Prostate gland (tissue), 2 donors: ENCODE measurements at regions not wholly inside any gene's neighbourhood (a gene's known extent, or its start where the extent isn't known, plus 50 kb on each side); places are given as distances from the start of the nearest gene placed in this dataset.

ENCODE experiments used
- POLR2A ChIP-seq: fragments of 450-650 bp; IDR thresholded peaks from one replicate; pipeline ENCODE4 v1.6.1; 2016; ENCODE audit warnings: antibody characterized with exemption, mild to moderate bottlenecking
- TF ChIP-seq, protein P1 (sequence below), 4 experiments: fragments of 200-600 bp in 2 of 4; fragments of 450-650 bp in 2 of 4; sonication (generic) in 2 of 4; IDR thresholded peaks; 1 replicate in 3 of 4; 2 replicates in 1 of 4; pipeline ENCODE4 v1.5.1; 2016 to 2019; ENCODE audit warnings: antibody characterized with exemption in 4 of 4, mild to moderate bottlenecking in 2 of 4, moderate library complexity in 2 of 4

DNA sequence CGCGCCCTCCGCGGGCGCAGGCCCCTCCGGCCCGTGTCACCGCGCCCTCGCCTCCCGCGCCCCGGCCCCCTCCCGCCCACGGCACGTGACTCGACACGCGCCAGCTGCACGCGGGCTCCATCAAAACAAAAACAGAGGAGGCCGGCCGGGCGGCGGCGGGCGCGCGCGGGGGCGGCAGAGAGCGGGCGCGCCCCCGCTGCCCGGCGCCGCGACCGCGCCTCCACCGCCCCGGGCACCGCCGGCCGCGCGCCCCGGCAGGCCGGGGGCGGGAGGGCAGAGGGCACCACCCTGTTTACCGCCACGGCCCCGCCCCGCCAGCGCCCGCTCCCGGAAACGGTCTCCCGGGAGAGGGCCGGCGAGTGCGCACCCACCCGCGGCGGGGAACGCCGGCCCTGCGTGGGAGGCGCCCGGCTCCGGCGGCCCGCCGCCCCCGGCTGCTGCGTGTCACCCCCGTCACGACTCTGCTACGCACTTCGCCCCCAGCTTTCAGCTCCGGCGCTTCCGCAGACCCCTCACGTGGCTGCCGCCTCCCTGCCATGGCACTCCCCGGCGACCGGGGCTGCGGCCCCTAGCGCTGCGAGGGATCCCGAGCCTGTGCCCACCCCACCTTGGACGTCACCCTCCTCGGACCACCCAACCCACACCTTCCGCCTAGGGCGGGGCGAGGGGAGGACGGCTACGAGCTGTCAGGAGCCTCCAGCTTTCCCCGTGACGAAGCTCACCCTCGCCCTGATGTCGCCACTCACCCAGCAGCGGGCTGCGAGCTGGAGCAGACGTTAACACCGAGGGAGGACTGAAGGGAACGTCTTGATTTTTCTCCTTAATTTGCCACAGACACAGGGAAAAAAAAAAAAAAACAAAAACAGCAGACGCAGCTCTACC, 221.6 kb upstream of the MKLN1 start:
- TF ChIP-seq, protein P1, sequence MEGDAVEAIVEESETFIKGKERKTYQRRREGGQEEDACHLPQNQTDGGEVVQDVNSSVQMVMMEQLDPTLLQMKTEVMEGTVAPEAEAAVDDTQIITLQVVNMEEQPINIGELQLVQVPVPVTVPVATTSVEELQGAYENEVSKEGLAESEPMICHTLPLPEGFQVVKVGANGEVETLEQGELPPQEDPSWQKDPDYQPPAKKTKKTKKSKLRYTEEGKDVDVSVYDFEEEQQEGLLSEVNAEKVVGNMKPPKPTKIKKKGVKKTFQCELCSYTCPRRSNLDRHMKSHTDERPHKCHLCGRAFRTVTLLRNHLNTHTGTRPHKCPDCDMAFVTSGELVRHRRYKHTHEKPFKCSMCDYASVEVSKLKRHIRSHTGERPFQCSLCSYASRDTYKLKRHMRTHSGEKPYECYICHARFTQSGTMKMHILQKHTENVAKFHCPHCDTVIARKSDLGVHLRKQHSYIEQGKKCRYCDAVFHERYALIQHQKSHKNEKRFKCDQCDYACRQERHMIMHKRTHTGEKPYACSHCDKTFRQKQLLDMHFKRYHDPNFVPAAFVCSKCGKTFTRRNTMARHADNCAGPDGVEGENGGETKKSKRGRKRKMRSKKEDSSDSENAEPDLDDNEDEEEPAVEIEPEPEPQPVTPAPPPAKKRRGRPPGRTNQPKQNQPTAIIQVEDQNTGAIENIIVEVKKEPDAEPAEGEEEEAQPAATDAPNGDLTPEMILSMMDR (IDR thresholded peaks at IDR 0.05) = peak in 1 of 4 experiments; percentile 16
- TF ChIP-seq POLR2A = peak; percentile 78
